DMS 273 (cell line): ENCODE measurements at regions not wholly inside any gene's neighbourhood (a gene's known extent, or its start where the extent isn't known, plus 50 kb on each side); places are given as distances from the start of the nearest gene placed in this dataset.
A peak's percentile ranks its signal among the peaks of the same experiment; 100 is the strongest.
"Not testable (repeated sequence)": the region's sequence is repeated elsewhere in the genome, so short reads cannot be mapped to it uniquely, and the experiment has no call there.

Source experiments
- DNase-seq: peaks from one replicate; lab custom pipeline; 2025; ENCODE audit not compliant: unreplicated experiment; lab: John Stamatoyannopoulos, UW

DNA sequence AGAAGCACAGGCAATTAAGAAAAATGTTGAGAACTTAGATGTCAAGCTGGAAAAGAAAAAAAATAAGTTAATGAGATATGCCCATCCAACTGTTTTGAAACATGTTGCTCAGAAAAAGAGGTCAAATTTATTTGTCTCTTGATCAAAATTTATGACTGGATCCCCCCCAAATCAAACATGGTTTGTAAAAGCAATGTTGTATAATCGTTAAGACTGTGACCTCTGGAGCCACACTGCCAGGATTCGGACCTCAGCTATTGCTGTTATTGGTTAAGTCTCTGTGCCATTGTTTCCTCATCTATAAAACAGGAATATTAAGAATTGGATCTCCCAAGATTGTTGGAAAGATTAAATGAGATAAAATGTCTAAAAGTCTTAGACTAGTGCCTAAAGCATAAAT, 51.9 kb upstream of the LRRK2 start:
- no peak for DNase-seq

- DNase-seq = no peak
Measured at GRCh38 chr12:40171501-40171900, 53.3 kb upstream of the LRRK2 start.

DNA sequence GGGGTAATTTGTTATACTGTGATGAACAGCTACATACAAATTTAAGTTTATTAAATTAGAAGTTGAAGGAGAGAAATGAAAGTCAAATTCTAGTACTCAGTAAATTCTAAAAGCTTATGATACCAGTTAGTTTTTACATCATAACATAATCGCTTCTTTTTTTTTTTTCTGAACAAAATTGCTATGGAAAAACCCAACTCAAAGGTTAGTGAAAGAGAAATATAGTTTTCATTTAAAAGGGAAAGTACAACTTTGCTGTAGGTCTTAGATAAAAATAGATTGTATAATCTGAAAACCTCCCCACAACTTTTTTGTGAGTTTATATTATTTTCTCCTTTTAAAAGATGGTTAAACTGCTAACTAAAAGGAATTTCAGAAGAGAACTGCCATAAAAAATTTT, 53.7 kb upstream of the LRRK2 start:
- no peak for DNase-seq

- peak; percentile 16 for DNase-seq
Measured at GRCh38 chr12:40170593-40170992, 54.2 kb upstream of the LRRK2 start.

GRCh38 chr12:40168868-40169267, 55.9 kb upstream of the LRRK2 start:
- no peak for DNase-seq

DNA sequence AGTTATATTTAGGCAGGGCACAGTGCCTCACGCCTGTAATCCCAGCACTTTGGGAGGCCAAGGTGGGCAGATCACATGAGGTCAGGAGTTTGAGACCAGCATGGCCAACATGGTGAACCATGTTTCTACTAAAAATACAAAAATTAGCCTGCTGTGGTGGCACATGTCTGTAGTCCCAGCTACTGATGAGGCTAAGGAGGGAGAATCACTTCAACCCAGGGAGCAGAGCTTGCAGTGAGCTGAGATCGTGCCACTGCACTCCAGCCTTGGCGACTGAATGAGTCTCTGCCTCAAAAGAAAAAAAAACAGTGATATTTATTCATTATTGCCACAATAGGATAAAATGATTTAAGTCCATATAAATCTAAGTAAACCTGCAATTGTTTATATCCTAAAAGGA, 56.4 kb upstream of the LRRK2 start:
- DNase-seq = not testable (repeated sequence)

DNA sequence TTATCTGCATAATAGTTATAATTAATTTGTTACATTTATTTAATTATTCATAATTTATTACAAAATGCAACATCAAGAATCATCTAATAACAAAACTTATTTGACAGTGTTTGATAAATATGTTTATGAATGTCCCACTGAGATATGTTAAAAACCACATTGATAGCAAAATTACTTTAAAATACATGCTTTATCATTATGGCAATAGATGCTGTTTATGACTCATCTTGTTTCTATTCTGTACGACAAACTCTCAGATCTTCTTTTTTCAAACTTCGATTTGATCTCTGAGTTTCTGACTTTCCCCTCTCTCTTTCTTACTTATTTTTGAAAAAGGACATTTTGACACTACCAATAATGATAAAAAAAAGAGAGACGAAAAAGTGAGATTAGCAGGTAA, 56.8 kb upstream of the LRRK2 start:
- DNase-seq = no peak

GRCh38 chr12:40165179-40165578, 59.3 kb upstream of the SLC2A13 start:
- DNase-seq = no peak

DNA sequence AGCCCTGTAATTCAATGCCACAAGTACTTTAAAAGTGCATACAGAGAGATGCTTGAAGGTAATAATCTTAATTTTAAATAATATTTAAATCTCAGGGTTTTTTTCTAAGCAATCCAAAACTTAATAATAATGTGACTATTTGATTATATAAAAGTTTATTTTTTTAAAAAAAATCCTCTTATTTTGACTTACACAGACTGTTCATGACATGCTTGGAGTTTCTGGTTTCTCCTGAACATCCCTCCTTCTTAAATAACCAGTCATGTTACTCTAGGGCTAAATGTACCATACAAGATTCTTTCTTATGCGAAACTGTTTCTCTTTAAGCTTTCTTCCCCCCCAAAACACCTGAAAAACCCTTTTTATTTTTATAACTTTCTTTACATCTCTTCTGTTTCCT, 58.2 kb upstream of the SLC2A13 start:
- peak; percentile 1 for DNase-seq

DNA sequence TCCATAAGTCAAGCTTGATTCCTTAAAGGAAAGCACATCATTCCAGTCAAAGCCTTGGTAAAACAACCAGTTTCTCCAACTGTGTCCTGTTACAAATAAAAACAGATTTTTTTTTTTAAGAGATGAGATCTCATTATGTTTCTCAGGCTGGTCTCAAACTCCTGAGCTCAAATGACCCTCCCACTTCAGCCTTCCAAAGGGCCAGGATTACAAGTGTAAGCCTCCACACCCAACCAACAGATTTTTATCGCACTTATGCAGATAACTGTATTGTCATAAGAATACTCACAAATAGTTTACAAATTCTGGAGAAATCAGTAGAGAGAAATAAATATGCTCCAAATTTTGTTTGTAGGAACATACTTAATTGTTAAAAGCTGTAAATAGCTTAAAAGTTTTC, 56.2 kb upstream of the SLC2A13 start:
- no peak for DNase-seq

DNA sequence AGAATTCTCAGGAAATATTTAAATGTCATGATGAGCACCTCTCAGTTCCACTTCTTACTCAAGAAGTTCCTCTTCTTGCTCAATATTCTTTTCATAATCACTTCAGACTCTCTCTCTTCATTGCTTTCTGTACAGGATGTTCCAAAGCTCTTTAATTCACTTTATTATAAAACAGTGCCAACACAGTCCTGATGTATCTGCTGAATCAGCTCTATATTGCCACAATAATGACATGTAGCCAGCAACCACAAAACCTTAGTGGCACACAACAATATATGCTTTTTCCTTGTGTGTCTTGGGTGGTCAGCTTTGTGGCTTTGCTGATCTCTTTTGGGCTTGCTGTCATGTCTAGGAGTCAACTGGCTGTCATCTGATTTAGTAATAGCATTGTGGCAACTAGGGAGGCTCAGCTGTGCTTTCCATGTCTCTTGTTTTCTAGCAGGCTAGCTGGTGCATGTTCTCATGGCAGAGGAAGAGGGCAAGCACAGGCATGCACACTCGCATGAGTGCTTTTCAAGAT, 52.8 kb upstream of the SLC2A13 start:
- peak; percentile 60 for DNase-seq

GRCh38 chr12:40157336-40157735, 51.5 kb upstream of the SLC2A13 start:
- DNase-seq = no peak

DNA sequence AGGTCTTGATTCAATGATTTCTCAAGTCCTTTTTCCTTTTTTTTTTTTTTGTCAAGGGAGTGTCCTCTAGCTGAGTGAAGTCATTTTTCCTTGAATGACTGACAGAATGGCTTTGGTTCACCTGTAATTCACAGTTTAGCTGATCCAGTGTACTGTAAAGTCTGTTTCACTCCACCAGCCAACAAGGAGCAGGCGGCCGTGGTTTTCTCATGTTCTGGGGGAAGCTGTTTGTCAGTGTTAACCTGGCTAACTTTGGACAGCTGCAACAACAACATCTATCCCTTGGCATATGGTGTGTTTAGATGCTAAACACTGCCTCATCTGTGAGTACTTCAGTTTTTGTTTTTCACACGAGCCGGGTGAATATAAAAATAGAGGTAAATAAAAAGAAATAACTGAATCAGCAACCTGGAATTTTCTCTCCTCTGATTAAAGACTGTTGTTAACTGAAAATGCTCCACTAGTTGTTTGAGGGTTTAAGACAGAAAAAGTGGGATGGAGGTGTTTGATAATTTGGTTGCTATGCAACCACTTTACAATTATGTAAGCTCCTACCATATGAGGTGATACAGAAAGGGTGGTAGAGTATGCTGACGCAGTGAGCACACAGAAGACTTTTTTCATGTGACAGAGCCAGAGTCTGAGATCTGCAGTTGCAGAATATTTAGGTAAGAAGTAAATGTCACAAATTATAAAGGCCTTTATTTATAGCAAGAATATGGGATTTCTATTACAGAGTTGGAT, 50.3 kb upstream of the SLC2A13 start:
- peak; percentile 54 for DNase-seq
